A673 (cell line): ENCODE measurements at regions not wholly inside any gene's neighbourhood (a gene's known extent, or its start where the extent isn't known, plus 50 kb on each side); places are given as distances from the start of the nearest gene placed in this dataset.

Experiments used
- BruUV-seq: library from RNA; stranded (reverse); fragments of 400-500 nt; replicated peaks from 2 replicates; lab custom pipeline; 2021; lab: Mats Ljungman, UMichigan
- CTCF ChIA-PET: fragments of 300-600 bp; sonication (Branson Sonifier 250); formaldehyde crosslinking; loops from one replicate; lab custom pipeline; 2022; ENCODE audit warnings: antibody characterized with exemption; lab: Charles Lee
- POLR2A ChIA-PET: fragments of 300-600 bp; sonication (Branson Sonifier 250); formaldehyde crosslinking; loops from one replicate; lab custom pipeline; 2022; ENCODE audit warnings: antibody characterized with exemption; ENCODE audit not compliant: low non-redundant PET; lab: Charles Lee
- DNase-seq: peaks from one replicate; pipeline ENCODE4 v3.0.0-alpha.2; 2015; ENCODE audit warnings: low spot score
- H3K27ac ChIP-seq: fragments of 200-600 bp; sonication (generic); 2 replicates; pipeline ENCODE4 v1.5.1; 2016; ENCODE audit warnings: mixed run types, low read depth, mild to moderate bottlenecking, mixed read lengths, antibody characterized with exemption, low read length; ENCODE audit not compliant: poor library complexity, severe bottlenecking
- H3K27me3 ChIP-seq: fragments of 200-600 bp; sonication (generic); replicated peaks from 2 replicates; pipeline ENCODE4 v1.6.1; 2017; ENCODE audit warnings: mixed run types, low read depth, mild to moderate bottlenecking, mixed read lengths, antibody characterized with exemption, low read length; ENCODE audit not compliant: insufficient read depth, poor library complexity
- H3K36me3 ChIP-seq: fragments of 200-600 bp; sonication (generic); 2 replicates; pipeline ENCODE4 v1.6.1; 2016; ENCODE audit warnings: mixed run types, mild to moderate bottlenecking, mixed read lengths, antibody characterized with exemption, low read length; ENCODE audit not compliant: insufficient read depth, poor library complexity, severe bottlenecking
- H3K4me1 ChIP-seq: fragments of 200-600 bp; sonication (generic); 2 replicates; pipeline ENCODE4 v1.6.1; 2017; ENCODE audit warnings: mixed run types, mild to moderate bottlenecking, mixed read lengths, antibody characterized with exemption, low read length; ENCODE audit not compliant: insufficient read depth, poor library complexity, severe bottlenecking
- H3K4me3 ChIP-seq: fragments of 200-600 bp; sonication (generic); 2 replicates; pipeline ENCODE4 v1.5.1; 2016; ENCODE audit warnings: low read depth, mixed run types, mild to moderate bottlenecking, mixed read lengths, low read length; ENCODE audit not compliant: poor library complexity, severe bottlenecking
- H3K9me3 ChIP-seq: fragments of 200-600 bp; sonication (generic); 2 replicates; pipeline ENCODE4 v1.6.1; 2016; ENCODE audit warnings: mixed run types, low read depth, mild to moderate bottlenecking, mixed read lengths, antibody characterized with exemption, low read length; ENCODE audit not compliant: poor library complexity, severe bottlenecking
- CTCF ChIP-seq: fragments of 300-800, 200-600 bp; sonication (generic); conservative IDR thresholded peaks from 2 replicates; pipeline ENCODE4 v1.5.1; 2017; ENCODE audit warnings: low read depth, mild to moderate bottlenecking, antibody characterized with exemption, low read length, moderate library complexity, mixed read lengths
- EZH2 ChIP-seq: fragments of 200-600 bp; sonication (generic); IDR thresholded peaks from 2 replicates; pipeline ENCODE4 v1.6.1; 2017; ENCODE audit warnings: borderline replicate concordance, low read depth, mild to moderate bottlenecking, mixed read lengths, antibody characterized with exemption, low read length; ENCODE audit not compliant: poor library complexity, severe bottlenecking
- intact Hi-C: fragments of 100-400 bp; cut with micrococcal nuclease; formaldehyde crosslinking; loops from one replicate; pipeline ENCODE4 v1.10.0; 2022; ENCODE audit not compliant: unreplicated experiment

- TF ChIP-seq CTCF (no peak), EZH2 (no peak)
- Histone ChIP-seq H3K9me3 (no peaks in the 10 kb centered on the region), H3K4me1 (no peaks in the 10 kb centered on the region), H3K27me3 (no peaks in the 10 kb centered on the region), H3K36me3 (no peaks in the 10 kb centered on the region), H3K4me3 (no peak overlapping the region), H3K27ac (no peak overlapping the region)
- ChIA-PET CTCF (no interaction called here), POLR2A (interaction anchor here (0.6 kb wide), 1 partner anchor 25 kb away, joined by 3 read pairs; no protein-coding TSS in a partner anchor)
- no TSS peak for BruUV-seq
- DNase-seq, result no peak
- intact Hi-C loops, result no loop called here
Measured at GRCh38 chr2:215602997-215603396, 167.1 kb upstream of the FN1 start.

GRCh38 chr2:215601990-215602721, 166.3 kb upstream of the FN1 start:
- intact Hi-C loops, result no loop called here

DNA sequence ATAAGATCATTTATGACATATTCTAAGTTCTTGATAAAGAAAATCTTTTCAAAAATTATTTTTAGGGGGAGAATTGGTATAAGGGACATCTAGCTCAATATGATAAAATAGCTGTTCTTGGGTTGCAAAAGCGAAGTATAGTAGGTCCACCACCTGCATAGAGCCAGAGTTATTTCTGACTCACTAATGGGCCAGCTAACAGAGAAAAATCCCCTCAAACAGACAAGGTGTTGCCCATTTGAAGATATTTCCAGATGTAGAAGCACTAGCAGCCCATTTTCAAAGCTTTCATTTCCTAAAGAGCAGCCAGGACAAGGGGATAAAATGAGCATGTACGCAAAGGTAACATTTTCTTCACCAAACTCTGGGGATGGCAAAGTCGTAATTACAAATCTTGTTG, 165.7 kb upstream of the FN1 start:
- no TSS peak for BruUV-seq
- ChIA-PET CTCF (no interaction called here), POLR2A (no interaction called here)
- Histone ChIP-seq H3K27me3 (no peaks in the 10 kb centered on the region), H3K4me3 (no peak overlapping the region), H3K27ac (no peak overlapping the region), H3K4me1 (no peaks in the 10 kb centered on the region), H3K36me3 (no peaks in the 10 kb centered on the region), H3K9me3 (no peaks in the 10 kb centered on the region)
- no peak for DNase-seq
- TF ChIP-seq CTCF, result no peak
- intact Hi-C loops, result no loop called here

More at GRCh38 chr2:215601990-215602721, 166.3 kb upstream of the FN1 start:
- ChIA-PET CTCF (no interaction called here), POLR2A (no interaction called here)
- Histone ChIP-seq H3K4me1 (no peaks in the 10 kb centered on the region), H3K27ac (no peak overlapping the region), H3K36me3 (no peaks in the 10 kb centered on the region), H3K9me3 (no peaks in the 10 kb centered on the region), H3K27me3 (no peaks in the 10 kb centered on the region), H3K4me3 (no peak overlapping the region)
- DNase-seq, result no peak
- TF ChIP-seq CTCF (no peak), EZH2 (no peak)
- BruUV-seq, result no TSS peak
